HL-60 (cell line): ENCODE measurements at regions not wholly inside any gene's neighbourhood (a gene's known extent, or its start where the extent isn't known, plus 50 kb on each side); places are given as distances from the start of the nearest gene placed in this dataset.

ENCODE experiments used
- GABPA ChIP-seq: IDR thresholded peaks from 2 replicates; pipeline ENCODE4 v1.6.1; 2012; ENCODE audit warnings: low read depth
- POLR2AphosphoS5 ChIP-seq: IDR thresholded peaks from 2 replicates; pipeline ENCODE4 v1.6.1; 2012; ENCODE audit warnings: low read depth
- TF ChIP-seq, protein P1 (sequence below): IDR thresholded peaks from one replicate; pipeline ENCODE4 v1.5.1; 2011; ENCODE audit warnings: low read length, control low read depth, inconsistent platforms; ENCODE audit not compliant: insufficient read depth
- TF ChIP-seq, protein P2 (sequence below): IDR thresholded peaks from 2 replicates; pipeline ENCODE4 v1.6.1; 2012; ENCODE audit warnings: low read depth; ENCODE audit not compliant: insufficient replicate concordance

DNA sequence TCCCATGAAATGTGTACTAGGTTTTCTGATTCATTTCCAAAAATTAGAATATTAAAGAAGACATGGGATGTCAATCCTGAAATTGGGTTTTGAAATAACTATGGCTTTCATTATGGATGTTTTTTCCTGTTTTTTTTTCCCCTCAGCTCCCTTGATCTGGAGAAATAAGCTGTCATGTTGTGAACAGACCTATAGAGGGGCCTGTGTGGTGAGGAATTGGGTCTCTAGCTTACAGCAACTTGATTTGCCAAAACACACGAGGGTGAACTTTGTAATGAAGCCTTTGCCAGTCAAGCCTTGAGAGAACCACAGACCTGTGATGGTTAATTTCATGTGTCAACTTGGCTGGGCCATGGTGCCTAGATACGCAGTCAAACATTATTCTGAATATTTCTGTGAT lies 2413.6 kb downstream of the PCDH7 start:
- TF ChIP-seq POLR2AphosphoS5: no peak
- TF ChIP-seq, protein P1, sequence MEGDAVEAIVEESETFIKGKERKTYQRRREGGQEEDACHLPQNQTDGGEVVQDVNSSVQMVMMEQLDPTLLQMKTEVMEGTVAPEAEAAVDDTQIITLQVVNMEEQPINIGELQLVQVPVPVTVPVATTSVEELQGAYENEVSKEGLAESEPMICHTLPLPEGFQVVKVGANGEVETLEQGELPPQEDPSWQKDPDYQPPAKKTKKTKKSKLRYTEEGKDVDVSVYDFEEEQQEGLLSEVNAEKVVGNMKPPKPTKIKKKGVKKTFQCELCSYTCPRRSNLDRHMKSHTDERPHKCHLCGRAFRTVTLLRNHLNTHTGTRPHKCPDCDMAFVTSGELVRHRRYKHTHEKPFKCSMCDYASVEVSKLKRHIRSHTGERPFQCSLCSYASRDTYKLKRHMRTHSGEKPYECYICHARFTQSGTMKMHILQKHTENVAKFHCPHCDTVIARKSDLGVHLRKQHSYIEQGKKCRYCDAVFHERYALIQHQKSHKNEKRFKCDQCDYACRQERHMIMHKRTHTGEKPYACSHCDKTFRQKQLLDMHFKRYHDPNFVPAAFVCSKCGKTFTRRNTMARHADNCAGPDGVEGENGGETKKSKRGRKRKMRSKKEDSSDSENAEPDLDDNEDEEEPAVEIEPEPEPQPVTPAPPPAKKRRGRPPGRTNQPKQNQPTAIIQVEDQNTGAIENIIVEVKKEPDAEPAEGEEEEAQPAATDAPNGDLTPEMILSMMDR: no peak
- TF ChIP-seq, protein P2, sequence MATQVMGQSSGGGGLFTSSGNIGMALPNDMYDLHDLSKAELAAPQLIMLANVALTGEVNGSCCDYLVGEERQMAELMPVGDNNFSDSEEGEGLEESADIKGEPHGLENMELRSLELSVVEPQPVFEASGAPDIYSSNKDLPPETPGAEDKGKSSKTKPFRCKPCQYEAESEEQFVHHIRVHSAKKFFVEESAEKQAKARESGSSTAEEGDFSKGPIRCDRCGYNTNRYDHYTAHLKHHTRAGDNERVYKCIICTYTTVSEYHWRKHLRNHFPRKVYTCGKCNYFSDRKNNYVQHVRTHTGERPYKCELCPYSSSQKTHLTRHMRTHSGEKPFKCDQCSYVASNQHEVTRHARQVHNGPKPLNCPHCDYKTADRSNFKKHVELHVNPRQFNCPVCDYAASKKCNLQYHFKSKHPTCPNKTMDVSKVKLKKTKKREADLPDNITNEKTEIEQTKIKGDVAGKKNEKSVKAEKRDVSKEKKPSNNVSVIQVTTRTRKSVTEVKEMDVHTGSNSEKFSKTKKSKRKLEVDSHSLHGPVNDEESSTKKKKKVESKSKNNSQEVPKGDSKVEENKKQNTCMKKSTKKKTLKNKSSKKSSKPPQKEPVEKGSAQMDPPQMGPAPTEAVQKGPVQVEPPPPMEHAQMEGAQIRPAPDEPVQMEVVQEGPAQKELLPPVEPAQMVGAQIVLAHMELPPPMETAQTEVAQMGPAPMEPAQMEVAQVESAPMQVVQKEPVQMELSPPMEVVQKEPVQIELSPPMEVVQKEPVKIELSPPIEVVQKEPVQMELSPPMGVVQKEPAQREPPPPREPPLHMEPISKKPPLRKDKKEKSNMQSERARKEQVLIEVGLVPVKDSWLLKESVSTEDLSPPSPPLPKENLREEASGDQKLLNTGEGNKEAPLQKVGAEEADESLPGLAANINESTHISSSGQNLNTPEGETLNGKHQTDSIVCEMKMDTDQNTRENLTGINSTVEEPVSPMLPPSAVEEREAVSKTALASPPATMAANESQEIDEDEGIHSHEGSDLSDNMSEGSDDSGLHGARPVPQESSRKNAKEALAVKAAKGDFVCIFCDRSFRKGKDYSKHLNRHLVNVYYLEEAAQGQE: no peak
- TF ChIP-seq GABPA: no peak
